ENCODE measurements at regions not wholly inside any gene's neighbourhood (a gene's known extent, or its start where the extent isn't known, plus 50 kb on each side); places are given as distances from the start of the nearest gene placed in this dataset.
"Not testable (repeated sequence)": the region's sequence is repeated elsewhere in the genome, so short reads cannot be mapped to it uniquely, and the experiment has no call there.

DNA sequence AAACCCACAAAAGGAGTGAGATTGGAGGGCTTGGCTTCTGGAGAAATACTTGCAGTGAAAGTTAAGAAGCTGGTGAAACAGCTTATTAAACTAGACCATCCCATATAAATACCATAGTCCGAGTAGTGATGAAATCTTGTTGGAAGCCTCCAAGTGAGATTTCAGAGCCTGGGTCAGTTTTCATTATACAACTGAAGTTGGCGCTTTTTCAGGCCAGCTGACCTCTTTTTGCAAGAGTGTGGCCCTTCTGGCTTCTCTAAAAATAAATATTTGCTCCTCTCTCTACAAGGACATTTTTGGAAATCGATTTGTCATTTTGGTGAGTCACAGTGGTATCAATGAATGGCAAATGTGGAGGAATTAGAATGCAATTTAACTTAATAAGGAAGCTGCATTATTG is 51.2 kb upstream of the THRB start:
- H3K36me3 Mint-ChIP-seq (ENCODE audit: low read depth), result no peaks in the 10 kb centered on the region
- H3K27me3 Mint-ChIP-seq, result no peaks in the 10 kb centered on the region
- intact Hi-C loops (cut with micrococcal nuclease), result no loop called here
- H3K27ac Mint-ChIP-seq, result no peak overlapping the region
- H3K4me3 Mint-ChIP-seq, result no peak overlapping the region
- H3K4me1 Mint-ChIP-seq (ENCODE audit: low read depth), result no peaks in the 10 kb centered on the region
- H3K9me3 Mint-ChIP-seq, result no peaks in the 10 kb centered on the region

DNA sequence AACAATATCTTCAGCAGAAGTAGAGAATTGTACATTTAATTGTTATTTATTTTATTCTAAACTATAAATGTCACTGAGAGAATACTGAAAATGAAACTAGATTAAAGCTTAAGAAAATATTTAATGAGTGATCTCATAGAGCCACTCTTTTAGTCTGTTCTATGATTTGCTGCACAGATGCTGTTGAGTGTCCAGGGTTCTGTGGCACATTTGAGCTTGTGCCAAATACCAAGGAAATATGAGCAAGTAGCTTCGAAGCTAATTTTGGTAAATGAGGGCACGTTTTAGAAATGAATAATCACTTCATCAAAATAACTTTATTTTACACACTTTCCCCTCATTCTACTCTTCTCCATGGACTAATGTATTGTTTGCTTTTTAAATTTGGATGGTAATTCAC is 53.6 kb upstream of the THRB start:
- no peaks in the 10 kb centered on the region for H3K36me3 Mint-ChIP-seq (ENCODE audit: low read depth)
- no peaks in the 10 kb centered on the region for H3K27me3 Mint-ChIP-seq
- intact Hi-C loops (cut with micrococcal nuclease), result no loop called here
- H3K4me3 Mint-ChIP-seq, result no peak overlapping the region
- H3K27ac Mint-ChIP-seq, result no peak overlapping the region
- H3K9me3 Mint-ChIP-seq, result no peaks in the 10 kb centered on the region
- no peaks in the 10 kb centered on the region for H3K4me1 Mint-ChIP-seq (ENCODE audit: low read depth)

DNA sequence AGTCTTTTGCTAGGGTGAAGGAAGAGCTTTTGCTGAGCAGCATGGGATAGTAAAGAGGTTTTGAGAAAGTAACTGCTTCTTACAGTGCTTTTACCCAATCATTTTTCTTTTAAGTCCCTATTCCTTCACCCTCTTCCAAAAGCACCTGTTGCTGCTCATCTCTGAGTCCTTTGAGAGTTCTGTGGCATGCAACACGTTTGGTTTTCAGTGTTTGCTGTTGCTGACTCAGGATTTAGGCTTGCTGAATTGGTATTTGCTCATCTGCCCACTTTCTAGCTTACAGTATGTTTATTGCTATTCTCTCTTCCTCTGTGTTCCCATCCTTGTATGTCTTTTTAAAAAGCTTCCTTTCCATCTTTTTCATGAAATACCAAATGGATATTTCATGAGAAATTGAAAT is 55.9 kb upstream of the THRB start:
- H3K4me3 Mint-ChIP-seq, result no peak overlapping the region
- intact Hi-C loops (cut with micrococcal nuclease), result no loop called here
- H3K4me1 Mint-ChIP-seq (ENCODE audit: low read depth), result no peaks in the 10 kb centered on the region
- H3K36me3 Mint-ChIP-seq (ENCODE audit: low read depth), result no peaks in the 10 kb centered on the region
- H3K27me3 Mint-ChIP-seq, result no peaks in the 10 kb centered on the region
- no peaks in the 10 kb centered on the region for H3K9me3 Mint-ChIP-seq
- no peak overlapping the region for H3K27ac Mint-ChIP-seq

DNA sequence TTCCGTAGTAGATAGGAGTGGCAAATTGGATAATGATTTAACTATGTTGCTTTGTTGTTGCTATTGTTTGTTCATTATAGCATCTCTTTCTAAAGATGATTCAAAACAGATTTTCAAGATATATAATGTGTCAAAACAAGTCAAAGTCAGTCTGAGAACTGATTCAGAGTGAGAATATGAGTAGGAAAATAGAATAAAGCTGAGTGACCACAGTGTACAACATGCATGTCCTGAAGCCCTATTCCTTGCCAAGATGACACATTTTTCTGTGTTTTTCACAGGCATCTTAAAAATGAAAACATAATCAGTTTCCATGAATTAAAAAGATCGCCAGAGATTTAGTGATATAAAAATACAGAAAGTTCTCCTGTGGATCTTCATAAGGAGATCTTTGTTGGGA is 57.0 kb upstream of the THRB start:
- intact Hi-C loops (cut with micrococcal nuclease), result no loop called here
- Mint-ChIP-seq H3K27me3 (no peaks in the 10 kb centered on the region), H3K4me1 (ENCODE audit: low read depth) (no peaks in the 10 kb centered on the region), H3K27ac (no peak overlapping the region), H3K9me3 (no peaks in the 10 kb centered on the region), H3K36me3 (ENCODE audit: low read depth) (no peaks in the 10 kb centered on the region), H3K4me3 (no peak overlapping the region)

DNA sequence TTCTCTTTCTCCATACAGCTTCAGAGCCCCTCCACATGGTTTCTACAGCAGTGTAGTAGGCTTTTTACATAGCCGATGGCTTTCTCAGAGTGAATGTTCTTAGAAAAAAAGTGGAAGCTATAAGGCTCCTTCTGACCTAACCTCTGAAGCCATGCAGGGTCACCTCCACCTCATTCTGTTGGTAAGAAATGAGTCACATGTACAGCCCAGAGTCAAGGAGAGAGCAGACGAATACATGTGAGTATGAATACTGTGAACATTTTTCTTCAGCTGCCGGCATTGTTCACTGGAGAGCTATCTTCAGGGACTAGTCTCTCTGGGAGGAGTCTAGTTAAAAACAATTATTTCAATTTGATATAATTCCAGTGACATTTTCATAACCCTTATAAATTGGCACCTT is 68.2 kb upstream of the THRB start:
- Mint-ChIP-seq H3K4me3 (no peak overlapping the region), H3K27ac (no peak overlapping the region), H3K36me3 (ENCODE audit: low read depth) (no peaks in the 10 kb centered on the region), H3K9me3 (peaks cover 21% of the 10 kb centered on the region), H3K27me3 (no peaks in the 10 kb centered on the region), H3K4me1 (ENCODE audit: low read depth) (no peaks in the 10 kb centered on the region)
- intact Hi-C loops (cut with micrococcal nuclease), result no loop called here

DNA sequence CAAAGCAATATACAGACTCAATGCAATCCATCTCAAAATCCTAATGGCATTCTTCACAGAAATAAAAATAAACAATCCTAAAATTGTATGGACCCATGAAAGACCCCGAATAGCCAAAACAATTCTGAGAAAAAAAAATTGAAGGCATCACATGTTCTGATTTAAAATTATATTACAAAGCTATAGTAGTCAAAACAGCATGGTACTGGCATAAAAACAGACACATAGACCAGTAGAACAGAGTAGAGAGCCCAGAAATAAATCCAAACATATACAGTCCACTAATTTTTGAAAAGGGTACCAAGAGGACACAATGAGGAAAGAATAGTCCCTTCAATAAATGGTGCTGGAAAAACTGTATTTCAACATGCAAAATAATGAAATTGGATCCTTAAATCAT is 70.4 kb upstream of the THRB start:
- Mint-ChIP-seq H3K4me3 (no peak overlapping the region), H3K27ac (no peak overlapping the region), H3K4me1 (ENCODE audit: low read depth) (no peaks in the 10 kb centered on the region), H3K9me3 (peaks cover 29% of the 10 kb centered on the region), H3K36me3 (ENCODE audit: low read depth) (no peaks in the 10 kb centered on the region), H3K27me3 (no peaks in the 10 kb centered on the region)
- intact Hi-C loops (cut with micrococcal nuclease), result no loop called here

DNA sequence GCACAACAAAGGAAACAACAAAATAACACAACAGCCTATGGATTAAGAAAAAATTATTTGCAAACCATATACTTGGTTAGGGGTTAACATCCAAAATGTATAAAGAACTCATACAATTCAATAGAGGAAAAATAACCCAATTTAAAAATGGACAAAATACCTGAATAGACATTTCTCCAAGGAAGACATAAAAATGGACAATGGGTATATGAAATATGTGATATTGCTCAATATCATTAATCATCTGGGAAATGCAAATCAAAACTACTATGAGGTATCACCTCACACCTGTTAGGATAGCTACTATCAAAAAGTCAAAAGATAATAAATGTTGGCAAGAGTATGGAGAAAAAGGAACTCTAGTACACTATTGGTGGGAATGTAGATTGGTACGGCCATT is 71.0 kb upstream of the THRB start:
- intact Hi-C loops (cut with micrococcal nuclease), result no loop called here
- no peaks in the 10 kb centered on the region for H3K4me1 Mint-ChIP-seq (ENCODE audit: low read depth)
- no peak overlapping the region for H3K4me3 Mint-ChIP-seq
- no peak overlapping the region for H3K27ac Mint-ChIP-seq
- H3K27me3 Mint-ChIP-seq, result no peaks in the 10 kb centered on the region
- H3K36me3 Mint-ChIP-seq (ENCODE audit: low read depth), result no peaks in the 10 kb centered on the region
- peaks cover 30% of the 10 kb centered on the region for H3K9me3 Mint-ChIP-seq

DNA sequence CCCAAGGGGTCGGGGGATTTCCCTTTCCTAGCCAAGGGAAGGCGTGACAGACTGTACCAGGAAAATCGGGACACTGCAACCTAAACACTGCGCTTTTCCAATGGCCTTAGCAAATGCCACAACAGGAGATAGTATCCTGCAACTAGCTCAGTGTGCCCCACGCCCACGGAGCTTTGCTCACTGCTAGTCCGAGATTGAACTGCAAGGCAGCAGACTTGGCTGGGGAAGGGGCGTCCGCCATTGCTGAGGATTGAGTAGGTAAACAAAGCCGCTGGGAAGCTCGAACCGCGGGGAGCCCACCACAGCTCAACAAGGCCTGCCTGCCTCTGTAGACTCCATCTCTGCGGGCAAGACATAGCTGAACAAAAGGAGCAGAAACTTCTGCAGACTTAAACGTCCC is 72.3 kb upstream of the THRB start:
- Mint-ChIP-seq H3K36me3 (ENCODE audit: low read depth) (no peaks in the 10 kb centered on the region), H3K9me3 (peaks cover 41% of the 10 kb centered on the region), H3K4me1 (ENCODE audit: low read depth) (no peaks in the 10 kb centered on the region), H3K27ac (no peak overlapping the region), H3K4me3 (no peak overlapping the region), H3K27me3 (no peaks in the 10 kb centered on the region)
- intact Hi-C loops (cut with micrococcal nuclease), result no loop called here

DNA sequence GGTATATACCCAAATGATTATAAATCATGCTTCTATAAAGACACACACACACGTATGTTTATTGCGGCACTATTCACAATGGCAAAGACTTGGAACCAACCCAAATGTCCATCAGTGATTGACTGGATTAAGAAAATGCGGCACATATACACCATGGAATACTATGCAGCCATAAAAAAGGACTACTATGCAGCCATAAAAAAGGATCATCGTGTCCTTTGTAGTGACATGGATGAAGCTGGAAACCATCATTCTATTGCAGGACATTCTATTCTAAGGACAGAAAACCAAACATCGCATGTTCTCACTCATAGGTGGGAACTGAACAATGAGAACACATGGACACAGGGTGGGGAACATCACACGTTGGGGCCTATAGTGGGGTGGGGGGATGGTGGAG is 77.8 kb upstream of the THRB start:
- H3K36me3 Mint-ChIP-seq (ENCODE audit: low read depth); H3K4me3 Mint-ChIP-seq; H3K4me1 Mint-ChIP-seq (ENCODE audit: low read depth); H3K27ac Mint-ChIP-seq; intact Hi-C loops (cut with micrococcal nuclease); H3K27me3 Mint-ChIP-seq: not testable (repeated sequence)
- peaks cover 21% of the 10 kb centered on the region for H3K9me3 Mint-ChIP-seq

DNA sequence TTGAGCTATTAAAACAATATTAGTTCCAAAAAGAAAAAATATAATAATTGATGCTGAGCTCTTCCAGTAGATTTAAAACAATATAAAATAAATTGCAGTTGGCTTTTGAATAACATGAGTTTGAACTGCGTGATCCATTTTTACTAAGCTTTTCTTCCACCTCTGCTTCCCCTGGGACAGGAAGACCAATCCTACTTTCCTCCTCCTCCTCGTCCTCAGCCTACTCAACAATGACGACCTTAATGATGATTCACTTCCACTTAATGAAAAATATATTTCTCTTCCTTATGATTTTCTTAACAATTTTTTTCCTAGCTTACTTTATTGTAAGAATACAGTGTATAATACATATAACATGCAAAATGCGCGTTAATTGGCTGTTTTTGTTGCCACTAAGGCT is 78.9 kb upstream of the THRB start:
- intact Hi-C loops (cut with micrococcal nuclease), result no loop called here
- no peak overlapping the region for H3K4me3 Mint-ChIP-seq
- H3K27ac Mint-ChIP-seq, result no peak overlapping the region
- H3K4me1 Mint-ChIP-seq (ENCODE audit: low read depth), result no peaks in the 10 kb centered on the region
- H3K36me3 Mint-ChIP-seq (ENCODE audit: low read depth), result no peaks in the 10 kb centered on the region
- peaks cover 21% of the 10 kb centered on the region for H3K9me3 Mint-ChIP-seq
- no peaks in the 10 kb centered on the region for H3K27me3 Mint-ChIP-seq

DNA sequence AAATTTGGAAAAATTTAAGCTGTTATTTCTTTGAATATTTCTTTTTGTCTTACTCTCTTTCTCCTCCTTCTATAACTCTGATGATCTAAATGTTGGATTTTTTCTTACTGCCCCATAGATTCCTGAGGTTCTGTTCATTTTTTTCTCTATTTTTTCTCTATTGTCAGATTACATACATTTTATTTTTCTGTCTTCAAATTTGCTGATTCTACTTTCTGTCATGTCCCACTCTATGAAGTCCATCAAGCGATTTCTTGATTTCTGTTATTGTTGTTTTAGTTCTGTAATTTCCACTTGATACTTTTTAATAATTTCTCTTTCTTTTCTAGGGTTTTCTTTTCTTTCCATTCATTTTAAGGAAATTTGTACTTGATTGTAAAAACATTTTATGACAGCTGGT is 83.7 kb upstream of the THRB start:
- intact Hi-C loops (cut with micrococcal nuclease), result no loop called here
- no peaks in the 10 kb centered on the region for H3K36me3 Mint-ChIP-seq (ENCODE audit: low read depth)
- no peaks in the 10 kb centered on the region for H3K27me3 Mint-ChIP-seq
- H3K9me3 Mint-ChIP-seq, result no peaks in the 10 kb centered on the region
- no peak overlapping the region for H3K27ac Mint-ChIP-seq
- H3K4me1 Mint-ChIP-seq (ENCODE audit: low read depth), result no peaks in the 10 kb centered on the region
- no peak overlapping the region for H3K4me3 Mint-ChIP-seq

DNA sequence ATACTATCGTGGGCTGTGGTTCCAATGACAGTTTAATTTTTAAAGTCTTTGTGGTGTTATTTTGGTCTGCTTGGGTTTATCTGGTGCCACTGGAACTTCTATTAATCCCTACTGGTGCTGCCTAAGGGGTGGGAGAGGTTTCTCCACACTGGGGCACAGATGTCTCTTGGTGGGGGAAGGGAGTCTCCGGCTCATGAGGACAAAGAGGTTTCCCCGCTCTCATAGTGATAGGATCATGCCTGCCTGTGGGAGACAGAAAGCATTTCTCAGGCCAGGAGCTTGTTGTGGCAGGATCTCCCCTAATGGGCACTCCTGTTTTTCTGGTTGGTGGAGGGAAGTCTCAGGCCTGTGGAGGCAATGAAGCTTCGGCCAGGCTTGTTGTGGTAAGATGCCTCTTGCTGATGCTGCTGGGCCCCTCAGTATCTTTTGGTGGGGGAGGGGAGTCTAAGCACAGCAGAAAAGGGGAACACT is 84.3 kb upstream of the THRB start:
- no peak overlapping the region for H3K4me3 Mint-ChIP-seq
- intact Hi-C loops (cut with micrococcal nuclease), result no loop called here
- no peaks in the 10 kb centered on the region for H3K4me1 Mint-ChIP-seq (ENCODE audit: low read depth)
- H3K27me3 Mint-ChIP-seq, result no peaks in the 10 kb centered on the region
- H3K9me3 Mint-ChIP-seq, result no peaks in the 10 kb centered on the region
- H3K27ac Mint-ChIP-seq, result no peak overlapping the region
- H3K36me3 Mint-ChIP-seq (ENCODE audit: low read depth), result no peaks in the 10 kb centered on the region

DNA sequence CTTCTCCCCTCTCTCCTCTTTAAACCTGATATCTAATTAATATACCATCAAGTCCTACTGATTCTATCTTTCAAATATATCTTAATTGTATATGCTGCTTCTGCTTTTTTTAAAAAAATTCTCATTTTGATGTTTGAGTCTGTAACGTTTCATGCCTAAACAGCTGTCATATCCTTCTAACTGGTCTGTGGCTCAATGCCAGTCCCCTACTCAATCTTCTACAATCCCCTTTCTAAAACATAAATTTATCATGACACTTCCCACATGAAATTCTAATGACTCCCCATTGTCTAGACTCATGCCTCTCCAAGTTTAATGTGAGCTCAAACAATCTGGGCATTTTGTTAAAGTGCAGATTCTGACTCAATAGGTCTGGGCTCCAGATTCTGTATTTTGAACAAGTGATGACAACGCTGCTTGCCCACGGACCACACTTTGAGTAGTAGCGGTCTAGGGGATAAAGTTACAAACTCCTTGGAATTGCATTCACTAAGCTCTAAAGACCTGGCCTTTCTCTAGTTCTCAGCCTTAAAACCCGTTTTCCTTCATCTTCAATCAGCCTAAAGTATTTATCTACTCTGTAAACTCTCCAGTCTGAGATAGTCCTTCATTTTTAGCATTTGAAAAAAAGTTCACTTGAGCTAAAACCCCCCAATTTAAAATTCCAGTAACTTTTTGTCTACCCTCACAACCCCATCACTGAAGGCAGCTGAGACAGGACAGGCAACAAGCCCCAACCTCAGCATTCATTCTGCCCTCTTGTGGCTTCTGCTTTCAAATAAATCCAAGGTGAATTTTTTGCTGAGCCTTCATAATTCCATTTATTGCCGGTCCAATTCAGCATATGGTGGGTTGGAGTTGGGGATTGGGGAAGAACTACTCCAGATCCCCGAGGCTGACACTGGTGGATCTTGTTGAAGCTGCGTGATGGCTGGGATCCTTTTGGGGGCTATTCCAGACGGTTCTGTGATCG is 88.1 kb upstream of the THRB start:
- Mint-ChIP-seq H3K4me3 (no peak overlapping the region), H3K27me3 (no peaks in the 10 kb centered on the region), H3K36me3 (ENCODE audit: low read depth) (no peaks in the 10 kb centered on the region), H3K27ac (no peak overlapping the region), H3K4me1 (ENCODE audit: low read depth) (no peaks in the 10 kb centered on the region), H3K9me3 (no peaks in the 10 kb centered on the region)
- intact Hi-C loops (cut with micrococcal nuclease), result no loop called here

DNA sequence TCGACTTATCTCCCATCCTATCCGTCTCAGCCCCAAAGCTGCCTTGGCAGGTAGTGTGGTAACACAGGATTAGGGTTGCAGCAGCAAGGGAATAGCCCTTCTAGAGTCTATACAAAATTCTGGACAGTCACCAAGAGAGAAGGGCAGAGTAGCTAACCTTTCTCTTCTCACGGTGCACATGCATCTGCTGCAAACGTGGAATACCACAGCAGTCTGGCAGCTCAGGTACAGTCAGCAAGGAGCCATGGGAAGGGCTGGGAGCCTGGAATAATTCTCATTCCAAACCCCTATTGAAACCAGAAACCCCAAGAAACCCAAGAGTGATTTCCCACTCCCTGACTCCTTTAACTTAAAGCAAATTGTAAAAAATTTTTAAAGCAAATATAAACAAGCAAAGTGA is 92.3 kb upstream of the THRB start:
- H3K27ac Mint-ChIP-seq, result no peak overlapping the region
- no peaks in the 10 kb centered on the region for H3K27me3 Mint-ChIP-seq
- H3K9me3 Mint-ChIP-seq, result no peaks in the 10 kb centered on the region
- H3K4me3 Mint-ChIP-seq, result no peak overlapping the region
- intact Hi-C loops (cut with micrococcal nuclease), result no loop called here
- no peaks in the 10 kb centered on the region for H3K36me3 Mint-ChIP-seq (ENCODE audit: low read depth)
- no peaks in the 10 kb centered on the region for H3K4me1 Mint-ChIP-seq (ENCODE audit: low read depth)

Data from dendritic cell treated with granulocyte-macrophage colony-stimulating factor and Interleukin-4, amounts not matched to agents 40 ng/mL and 50 ng/mL, for 4 days (primary cell).